ENCODE measurements at regions not wholly inside any gene's neighbourhood (a gene's known extent, or its start where the extent isn't known, plus 50 kb on each side); places are given as distances from the start of the nearest gene placed in this dataset.

- peak overlapping the region; percentile 0; the same call in 1 of the 2 replicates for H3K4me3 Mint-ChIP-seq
- peaks cover 47% of the 10 kb centered on the region for H3K4me1 Mint-ChIP-seq
- peaks cover 7% of the 10 kb centered on the region for H3K9me3 Mint-ChIP-seq
- CTCF ChIA-PET = no interaction called here
- DNase-seq (ENCODE audit: low spot score) (no peak), ATAC-seq (peak; percentile 89)
- H3K27ac Mint-ChIP-seq = peak overlapping the region; percentile 61
- peaks cover 4% of the 10 kb centered on the region; the same call in 1 of the 2 replicates for H3K27me3 Mint-ChIP-seq (ENCODE audit: low read depth)
- POLR2A ChIA-PET = no interaction called here
- peaks cover 6% of the 10 kb centered on the region for H3K36me3 Mint-ChIP-seq
- TF ChIP-seq MAX (CRISPR knock-in tag; IDR thresholded peaks at IDR 0.05) (no peak), ZNF263 (CRISPR knock-in tag; IDR thresholded peaks at IDR 0.05; ENCODE audit: low read depth) (no peak), ZSCAN18 (CRISPR knock-in tag; IDR thresholded peaks at IDR 0.05) (no peak), CTCF (IDR thresholded peaks at IDR 0.05) (no peak), ZBTB21 (CRISPR knock-in tag; IDR thresholded peaks at IDR 0.05; ENCODE audit: borderline replicate concordance) (no peak), NFE2L1 (CRISPR knock-in tag; IDR thresholded peaks at IDR 0.05) (0 out of 2 replicates have a peak, but pooled peaks have one; percentile 37), STAT6 (CRISPR knock-in tag; conservative IDR thresholded peaks at IDR 0.05; ENCODE audit: low read depth) (no peak), FOXK1 (CRISPR knock-in tag; IDR thresholded peaks at IDR 0.05) (0 out of 2 replicates have a peak, but pooled peaks have one; percentile 25), JUN (CRISPR knock-in tag; IDR thresholded peaks at IDR 0.05) (no peak), ZNF512 (CRISPR knock-in tag; IDR thresholded peaks at IDR 0.05; ENCODE audit: borderline replicate concordance) (no peak), ZNF281 (CRISPR knock-in tag; IDR thresholded peaks at IDR 0.05) (no peak), ZNF423 (CRISPR knock-in tag; IDR thresholded peaks at IDR 0.05) (no peak), PRDM15 (CRISPR knock-in tag; IDR thresholded peaks at IDR 0.05) (no peak), FOXP1 (CRISPR knock-in tag; IDR thresholded peaks at IDR 0.05; ENCODE audit: borderline replicate concordance) (no peak), ZMAT4 (CRISPR knock-in tag; IDR thresholded peaks at IDR 0.05) (peak; percentile 93), TP53 (CRISPR knock-in tag; IDR thresholded peaks at IDR 0.05) (no peak), ZNF425 (CRISPR knock-in tag; conservative IDR thresholded peaks at IDR 0.05) (0 out of 2 replicates have a peak, but pooled peaks have one; percentile 37), GRHL2 (CRISPR knock-in tag; IDR thresholded peaks at IDR 0.05; ENCODE audit: insufficient replicate concordance, severe bottlenecking) (no peak)
These were observed 316.8 kb downstream of the CASP12 start for GRCh38 chr11:104581246-104581980.
